H1 (cell line): ENCODE measurements at regions not wholly inside any gene's neighbourhood (a gene's known extent, or its start where the extent isn't known, plus 50 kb on each side); places are given as distances from the start of the nearest gene placed in this dataset.

Experiments
- CTCF ChIA-PET: fragments of 300-600 bp; sonication (Branson Sonifier 250); formaldehyde crosslinking; loops from one replicate; lab custom pipeline; 2021; ENCODE audit not compliant: partially characterized antibody; lab: Charles Lee
- POLR2A ChIA-PET: fragments of 300-600 bp; sonication (Branson Sonifier 250); formaldehyde crosslinking; loops from one replicate; lab custom pipeline; 2021; ENCODE audit warnings: inconsistent platforms; ENCODE audit not compliant: partially characterized antibody; lab: Charles Lee
- DNase-seq, 2 experiments: peaks; one replicate each; pipeline versions ENCODE4 v3.0.0 to v3.0.0-alpha.2; 2010 to 2022; ENCODE audit warnings: low spot score in 2 of 2, low read depth in 1 of 2, mixed read lengths in 1 of 2
- FAIRE-seq: peaks from 2 replicates; lab custom pipeline; 2011; peaks lifted over from hg19 to GRCh38; lab: Jason Lieb, UNC
- H2AFZ ChIP-seq: 2 replicates; pipeline ENCODE4 v1.8.1; 2012; ENCODE audit warnings: low read length, inconsistent platforms
- H2AK5ac ChIP-seq: 2 replicates; pipeline ENCODE4 v1.6.1; 2013; ENCODE audit warnings: low read depth, low read length
- H2BK120ac ChIP-seq: replicated peaks from 2 replicates; pipeline ENCODE3; 2013; ENCODE audit warnings: low read depth, low read length, inconsistent platforms
- H2BK12ac ChIP-seq: 2 replicates; pipeline ENCODE4 v1.6.1; 2013; ENCODE audit warnings: low read depth, low read length
- H2BK15ac ChIP-seq: 2 replicates; pipeline ENCODE4 v1.6.1; 2013; ENCODE audit warnings: low read length
- H2BK20ac ChIP-seq: 2 replicates; pipeline ENCODE4 v1.6.1; 2013; ENCODE audit warnings: low read length
- H2BK5ac ChIP-seq: 2 replicates; pipeline ENCODE4 v1.6.1; 2013; ENCODE audit warnings: low read depth, low read length
- H3K14ac ChIP-seq: 2 replicates; pipeline ENCODE4 v1.6.1; 2013; ENCODE audit warnings: inconsistent platforms; ENCODE audit not compliant: insufficient read length
- H3K18ac ChIP-seq: 2 replicates; pipeline ENCODE4 v1.6.1; 2013; ENCODE audit warnings: low read length; ENCODE audit errors: extremely low read depth
- H3K23ac ChIP-seq: 2 replicates; pipeline ENCODE4 v1.6.1; 2013; ENCODE audit warnings: inconsistent platforms; ENCODE audit not compliant: insufficient read length
- H3K23me2 ChIP-seq: 2 replicates; pipeline ENCODE4 v1.6.1; 2013; ENCODE audit warnings: low read depth, low read length
- H3K27ac ChIP-seq: 2 replicates; pipeline ENCODE4 v1.6.1; 2011; ENCODE audit warnings: low read depth, low read length, inconsistent platforms
- H3K27me3 ChIP-seq, 4 experiments: replicated peaks in 1 of 4; 1 replicate in 1 of 4; 2 replicates in 3 of 4; pipeline versions ENCODE4 v1.6.1 to v1.8.1; 2011 to 2013; ENCODE audit warnings: low read length in 3 of 4, mild to moderate bottlenecking in 3 of 4, inconsistent platforms in 2 of 4, mixed read lengths in 2 of 4, moderate library complexity in 1 of 4; ENCODE audit not compliant: control insufficient read depth in 3 of 4, insufficient read depth in 3 of 4; ENCODE audit errors: extremely low read depth in 1 of 4
- H3K36me3 ChIP-seq, 4 experiments: 2 replicates each; pipeline versions ENCODE4 v1.6.1 to v1.8.1; 2011 to 2013; ENCODE audit warnings: mild to moderate bottlenecking in 4 of 4, low read length in 3 of 4, moderate library complexity in 2 of 4, control low read depth in 1 of 4, inconsistent platforms in 1 of 4; ENCODE audit not compliant: insufficient read depth in 4 of 4, control insufficient read depth in 2 of 4
- H3K4ac ChIP-seq: replicated peaks from 2 replicates; pipeline ENCODE3; 2013; ENCODE audit warnings: low read length, low read depth, mixed read lengths, inconsistent platforms; ENCODE audit not compliant: insufficient read length
- H3K4me1 ChIP-seq, 4 experiments: replicated peaks in 1 of 4; 1 replicate in 1 of 4; 2 replicates in 3 of 4; pipeline versions ENCODE4 v1.6.1 to v1.8.1; 2011 to 2013; ENCODE audit warnings: low read length in 3 of 4, inconsistent platforms in 2 of 4, mixed read lengths in 1 of 4; ENCODE audit not compliant: insufficient read depth in 4 of 4, control insufficient read depth in 3 of 4
- H3K4me2 ChIP-seq, 2 experiments: 2 replicates each; pipeline versions ENCODE4 v1.6.1 to v1.8.1; 2011 to 2013; ENCODE audit warnings: low read depth in 2 of 2, low read length in 2 of 2, control low read depth in 1 of 2, inconsistent platforms in 1 of 2, mild to moderate bottlenecking in 1 of 2; ENCODE audit not compliant: insufficient read depth in 1 of 2
- H3K4me3 ChIP-seq, 4 experiments: fragments of 200-600, 300-600 bp in 1 of 4; sonication (generic), shearing (Covaris generic), sonication (Bioruptor Twin) in 1 of 4; 2 replicates each; pipeline versions ENCODE4 v1.5.1 to v1.8.1; 2011 to 2016; ENCODE audit warnings: low read length in 4 of 4, low read depth in 3 of 4, control low read depth in 2 of 4, inconsistent platforms in 2 of 4, mild to moderate bottlenecking in 2 of 4, mixed read lengths in 1 of 4, moderate library complexity in 1 of 4; ENCODE audit not compliant: insufficient read depth in 2 of 4; ENCODE audit errors: extremely low read depth in 1 of 4
- H3K56ac ChIP-seq: replicated peaks from 2 replicates; pipeline ENCODE3; 2013; ENCODE audit warnings: low read depth, mild to moderate bottlenecking, mixed read lengths, low read length, inconsistent platforms; ENCODE audit not compliant: insufficient read length
- H3K79me1 ChIP-seq: 2 replicates; pipeline ENCODE4 v1.6.1; 2013; ENCODE audit warnings: low read depth, low read length, control low read depth
- H3K79me2 ChIP-seq, 2 experiments: 2 replicates each; pipeline versions ENCODE4 v1.6.1 to v1.8.1; 2012 to 2013; ENCODE audit warnings: low read length in 2 of 2, mild to moderate bottlenecking in 2 of 2, inconsistent platforms in 1 of 2; ENCODE audit not compliant: insufficient read depth in 2 of 2, control insufficient read depth in 1 of 2
- H3K9ac ChIP-seq, 4 experiments: replicated peaks in 1 of 4; 1 replicate in 1 of 4; 2 replicates in 3 of 4; pipeline versions ENCODE4 v1.6.1 to v1.8.1; 2011 to 2013; ENCODE audit warnings: low read depth in 3 of 4, low read length in 3 of 4, control low read depth in 2 of 4, mild to moderate bottlenecking in 2 of 4, moderate library complexity in 2 of 4, inconsistent platforms in 1 of 4; ENCODE audit errors: extremely low read depth in 1 of 4
- H3K9me3 ChIP-seq, 2 experiments: 2 replicates each; pipeline versions ENCODE4 v1.6.1 to v1.8.1; 2012 to 2013; ENCODE audit warnings: mild to moderate bottlenecking in 2 of 2, moderate library complexity in 2 of 2, control low read depth in 1 of 2, inconsistent platforms in 1 of 2, low read depth in 1 of 2, low read length in 1 of 2, mixed read lengths in 1 of 2; ENCODE audit not compliant: insufficient read depth in 2 of 2
- H4K20me1 ChIP-seq, 2 experiments: replicated peaks in 1 of 2; 2 replicates each; pipeline versions ENCODE3 to v1.8.1; 2011 to 2013; ENCODE audit warnings: inconsistent platforms in 2 of 2, low read length in 2 of 2, mild to moderate bottlenecking in 1 of 2; ENCODE audit not compliant: insufficient read depth in 2 of 2, control insufficient read depth in 1 of 2
- H4K5ac ChIP-seq: 2 replicates; pipeline ENCODE4 v1.6.1; 2013; ENCODE audit warnings: low read length, low read depth, mixed read lengths, inconsistent platforms; ENCODE audit not compliant: insufficient read length
- H4K8ac ChIP-seq: 2 replicates; pipeline ENCODE4 v1.8.0; 2013; ENCODE audit warnings: mild to moderate bottlenecking, moderate library complexity, low read length, inconsistent platforms; ENCODE audit not compliant: insufficient read depth; ENCODE audit errors: extremely low read depth
- H4K91ac ChIP-seq: replicated peaks from 2 replicates; pipeline ENCODE3; 2013; ENCODE audit warnings: low read length, mixed read lengths, inconsistent platforms; ENCODE audit not compliant: insufficient read length
- CBX5 ChIP-seq: fragments of 300-800, 300-1000 bp; sonication (generic); IDR thresholded peaks from 2 replicates; pipeline ENCODE4 v1.7.1; 2016; ENCODE audit warnings: antibody characterized with exemption, low read length, low read depth
- GTF2F1 ChIP-seq: IDR thresholded peaks from 2 replicates; pipeline ENCODE4 v1.6.1; 2012; ENCODE audit warnings: low read depth, low read length, improper control_type of control experiment, borderline replicate concordance
- RNF2 ChIP-seq: fragments of 200-900, 300-1000 bp; sonication (generic); IDR thresholded peaks from 2 replicates; pipeline ENCODE4 v1.7.1; 2016; ENCODE audit warnings: borderline replicate concordance, low read depth, mild to moderate bottlenecking, antibody characterized with exemption, low read length; ENCODE audit not compliant: poor library complexity, severe bottlenecking; ENCODE audit errors: missing control alignments
- SAP30 ChIP-seq: fragments of 300-600 bp; sonication (generic); IDR thresholded peaks from 2 replicates; pipeline ENCODE4 v1.7.1; 2012; ENCODE audit warnings: low read length, moderate library complexity, mild to moderate bottlenecking, inconsistent platforms; ENCODE audit not compliant: insufficient read depth, insufficient replicate concordance
- SIX5 ChIP-seq: IDR thresholded peaks from 2 replicates; pipeline ENCODE4 v1.6.1; 2011; ENCODE audit warnings: mild to moderate bottlenecking, low read depth, low read length
- SP4 ChIP-seq: IDR thresholded peaks from 2 replicates; pipeline ENCODE4 v1.6.1; 2012; ENCODE audit warnings: low read length, inconsistent platforms
- WGBS, 2 experiments: shearing (Covaris generic) in 1 of 2; methylation state at CpG; one replicate each; pipeline versions ENCODE4 v1.1.6 to v1.1.7; 2013 to 2015; ENCODE audit warnings: low lambda C conversion rate in 2 of 2, mixed read lengths in 2 of 2, inconsistent platforms in 1 of 2, low coverage in 1 of 2, missing lambda C conversion rate in 1 of 2; ENCODE audit not compliant: insufficient replicate concordance in 2 of 2, insufficient coverage in 1 of 2, insufficient read length in 1 of 2; ENCODE audit errors: extremely low coverage in 1 of 2, missing lambda C conversion rate in 1 of 2; 5-methylcytosine and 5-hydroxymethylcytosine counted together

GRCh38 chr9:3773362-3774060 lies 247.7 kb upstream of the RFX3 start:
- no peak for FAIRE-seq
- Histone ChIP-seq H4K20me1 (no peaks in the 10 kb centered on the region), H3K27me3 (no peaks in the 10 kb centered on the region), H2BK20ac (no peak overlapping the region), H3K56ac (no peak overlapping the region), H3K4ac (no peak overlapping the region), H3K9me3 (no peaks in the 10 kb centered on the region), H2BK5ac (no peak overlapping the region), H3K79me2 (no peaks in the 10 kb centered on the region), H3K4me1 (no peaks in the 10 kb centered on the region), H2AK5ac (no peak overlapping the region), H3K23me2 (no peaks in the 10 kb centered on the region), H3K23ac (no peak overlapping the region), H4K8ac (no peak overlapping the region), H3K79me1 (no peaks in the 10 kb centered on the region), H2BK15ac (no peak overlapping the region), H3K14ac (no peak overlapping the region), H4K91ac (no peak overlapping the region), H2BK12ac (no peak overlapping the region), H3K27ac (no peak overlapping the region), H3K4me3 (no peak overlapping the region), H3K36me3 (no peaks in the 10 kb centered on the region), H4K5ac (no peak overlapping the region), H2BK120ac (no peak overlapping the region), H3K18ac (no peak overlapping the region), H2AFZ (no peak overlapping the region), H3K9ac (no peak overlapping the region), H3K4me2 (no peak overlapping the region)
- no peak for DNase-seq
- TF ChIP-seq SIX5 (no peak), GTF2F1 (no peak), CBX5 (no peak), RNF2 (no peak), SP4 (no peak), SAP30 (no peak)
- ChIA-PET CTCF (interaction anchor here (1.1 kb wide), 1 partner anchor 554 kb away, joined by 3 read pairs; no protein-coding TSS in a partner anchor), POLR2A (no interaction called here)
- 94% methylated on average over 6 of the region's 6 CpGs; no CpG with 5 or more reads in 1 of the 2 experiments for WGBS, 2 experiments
